Effector CD8-positive, alpha-beta T cell (primary cell): ENCODE measurements at regions not wholly inside any gene's neighbourhood (a gene's known extent, or its start where the extent isn't known, plus 50 kb on each side); places are given as distances from the start of the nearest gene placed in this dataset.
"Not testable (repeated sequence)": the region's sequence is repeated elsewhere in the genome, so short reads cannot be mapped to it uniquely, and the experiment has no call there.

ENCODE experiments used
- DNase-seq: peaks from one replicate; lab custom pipeline; 2025; lab: John Stamatoyannopoulos, UW

DNA sequence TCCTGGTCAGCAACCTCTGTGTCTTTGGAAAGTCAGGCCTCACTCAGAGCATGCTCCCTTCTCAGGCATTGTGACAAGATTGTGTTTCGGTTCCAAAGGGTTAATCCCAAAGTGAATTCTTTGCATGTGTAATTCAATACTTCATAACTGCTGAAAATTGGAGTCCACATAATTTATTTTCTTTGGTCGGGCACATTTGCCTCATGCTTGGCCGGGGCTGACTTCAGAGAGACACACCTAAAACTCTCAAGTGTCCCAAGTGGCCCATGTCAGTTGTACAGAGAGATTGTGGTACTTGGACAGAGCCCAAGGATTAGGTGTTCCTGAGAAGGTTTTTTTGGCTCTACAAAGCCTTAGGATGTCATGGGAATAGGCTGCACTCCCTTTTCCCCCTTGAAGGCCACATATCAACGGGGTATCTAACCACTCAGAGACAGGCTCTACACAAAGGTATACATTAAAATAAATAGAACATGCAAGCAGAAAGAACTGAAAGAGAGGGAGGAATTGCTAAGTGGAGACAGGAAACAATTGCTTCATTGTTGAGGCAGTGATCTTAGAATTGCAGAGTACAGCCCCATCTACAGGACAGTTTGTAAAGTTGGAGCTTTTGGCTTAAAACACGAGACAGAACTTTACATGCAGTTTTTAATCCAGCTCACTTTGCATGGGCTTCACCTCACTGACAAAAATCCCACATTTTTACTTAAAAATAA lies 1232.3 kb upstream of the ZEB2 start:
- no peak for DNase-seq

DNA sequence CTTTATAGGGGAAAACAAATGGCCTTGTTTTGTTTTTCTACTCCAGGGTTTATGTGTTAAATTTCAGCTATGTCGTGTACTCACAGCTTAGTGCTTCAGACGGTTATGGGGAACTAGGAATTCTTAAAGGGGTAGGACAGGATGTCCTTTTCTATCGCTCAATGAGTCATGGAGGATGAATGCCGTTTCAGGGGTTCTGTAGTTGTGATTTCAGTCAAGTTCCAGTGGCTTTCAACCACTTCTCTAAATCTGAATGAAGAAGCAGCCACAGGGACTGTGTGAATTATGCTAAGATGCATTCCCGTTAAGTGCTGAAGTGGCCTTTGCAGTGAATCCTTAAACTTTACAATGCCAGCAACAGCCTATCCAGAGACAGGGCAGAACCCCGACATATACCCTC lies 1231.7 kb upstream of the ZEB2 start:
- no peak for DNase-seq

DNA sequence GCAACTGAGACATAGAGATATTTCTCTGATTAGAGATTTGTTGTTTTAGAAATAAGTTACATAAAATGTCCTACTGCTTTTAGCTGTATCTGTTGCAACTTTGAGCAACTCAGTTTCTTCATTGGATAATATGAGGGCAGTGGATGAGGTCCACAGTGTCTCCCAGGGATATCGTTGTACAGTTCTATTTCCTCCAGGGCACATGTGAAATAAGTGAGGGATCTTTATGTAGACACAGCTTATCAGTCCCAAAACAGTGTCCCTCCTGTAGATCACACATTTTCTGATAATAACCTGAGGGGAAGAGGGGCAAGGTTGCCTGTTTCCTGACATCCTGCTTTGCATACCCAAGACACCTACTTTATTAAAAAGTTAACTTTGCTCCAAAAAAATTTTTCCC lies 1231.2 kb upstream of the ZEB2 start:
- no peak for DNase-seq

DNA sequence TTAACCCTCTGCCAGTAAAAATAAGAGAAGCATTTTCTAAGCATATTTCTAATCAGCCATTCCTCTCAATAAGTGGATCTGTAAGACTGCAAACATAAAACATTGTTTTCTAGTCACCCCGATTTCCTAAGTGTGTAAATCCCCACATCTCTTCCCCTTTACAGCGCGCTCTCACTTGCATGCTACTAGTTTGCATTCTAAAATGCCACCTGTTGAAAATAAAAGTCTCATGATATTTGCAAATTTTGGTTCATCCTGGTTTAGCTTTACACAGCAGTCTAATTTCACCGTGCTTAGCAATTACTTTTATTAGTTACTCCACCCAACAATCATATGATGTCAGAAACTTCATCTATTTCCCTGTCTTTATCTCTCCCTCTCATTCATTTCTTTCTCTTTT lies 1230.7 kb upstream of the ZEB2 start:
- no peak for DNase-seq

DNA sequence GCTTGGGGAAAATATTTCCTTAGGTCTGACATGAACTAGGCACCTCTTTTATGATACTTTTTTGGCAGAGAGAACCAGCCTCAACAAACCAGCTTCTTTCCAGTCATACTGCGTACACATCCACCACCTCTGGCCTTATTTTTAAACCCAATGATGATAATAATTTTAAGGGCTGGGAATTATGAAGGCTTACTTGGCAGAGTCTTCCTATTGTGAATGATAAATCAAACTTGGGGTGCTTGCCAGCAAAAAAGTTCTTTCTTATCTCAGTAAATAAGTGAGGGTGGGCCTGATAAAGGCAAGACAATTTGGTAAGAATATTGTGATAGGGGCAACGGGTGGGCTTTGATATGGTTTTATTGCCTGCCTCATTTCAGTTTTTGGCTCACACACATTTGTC lies 1230.2 kb upstream of the ZEB2 start:
- no peak for DNase-seq

DNA sequence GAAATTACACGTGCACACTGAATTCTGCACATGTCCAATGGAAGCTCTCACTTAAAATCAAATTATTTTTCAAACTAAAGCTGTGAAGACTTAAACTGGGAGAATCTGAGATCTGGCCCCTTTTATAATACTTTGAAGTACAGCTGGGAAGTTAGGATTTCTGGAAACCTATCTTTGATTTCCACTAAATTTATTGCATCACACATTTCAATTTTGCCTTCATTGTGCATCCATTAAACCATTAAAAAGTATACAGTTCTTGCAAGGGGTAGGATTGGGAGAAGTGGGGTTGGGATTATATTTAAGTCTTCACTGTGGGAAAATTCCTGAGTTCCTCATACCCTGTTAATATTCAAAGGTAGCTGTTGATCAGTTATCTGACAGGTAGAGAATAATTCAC lies 1229.6 kb upstream of the ZEB2 start:
- DNase-seq, result no peak

DNA sequence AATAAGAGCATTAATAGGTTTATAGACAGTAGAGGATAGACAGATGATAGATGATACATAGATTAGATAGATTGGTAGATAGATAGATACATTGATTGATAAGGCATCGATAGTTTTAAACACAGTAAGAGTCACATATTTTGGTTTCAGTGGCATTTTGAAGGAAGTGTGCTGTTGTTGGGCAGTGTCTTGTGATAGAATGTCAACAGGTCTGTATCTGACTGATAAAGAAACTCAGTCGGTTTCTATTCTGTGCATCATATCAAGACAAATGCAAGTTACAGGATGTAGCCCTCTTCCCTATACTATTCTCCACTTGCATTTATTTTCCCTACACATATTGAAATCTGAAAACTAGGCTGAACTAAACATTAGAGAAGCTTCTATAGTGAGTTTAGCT lies 1229.0 kb upstream of the ZEB2 start:
- no peak for DNase-seq

DNA sequence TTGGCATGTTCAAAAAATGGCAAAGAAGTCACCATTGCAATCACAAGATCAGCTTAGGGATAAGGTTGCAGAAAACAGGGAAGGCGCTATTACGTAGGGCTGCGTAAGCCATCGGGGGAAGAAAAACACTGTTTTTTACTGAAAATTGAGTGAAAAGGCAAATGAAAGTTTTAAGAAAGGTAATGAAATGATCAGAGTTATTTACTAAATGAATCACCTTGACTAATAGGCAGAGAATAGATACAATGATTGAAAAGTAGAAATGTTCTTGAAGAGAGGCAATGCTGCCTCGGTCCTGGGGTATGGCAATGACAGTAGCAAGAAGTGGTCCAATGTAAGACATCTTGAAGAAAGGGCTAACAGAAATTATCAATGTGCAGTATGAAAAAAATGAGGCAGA lies 1227.8 kb upstream of the ZEB2 start:
- no peak for DNase-seq

DNA sequence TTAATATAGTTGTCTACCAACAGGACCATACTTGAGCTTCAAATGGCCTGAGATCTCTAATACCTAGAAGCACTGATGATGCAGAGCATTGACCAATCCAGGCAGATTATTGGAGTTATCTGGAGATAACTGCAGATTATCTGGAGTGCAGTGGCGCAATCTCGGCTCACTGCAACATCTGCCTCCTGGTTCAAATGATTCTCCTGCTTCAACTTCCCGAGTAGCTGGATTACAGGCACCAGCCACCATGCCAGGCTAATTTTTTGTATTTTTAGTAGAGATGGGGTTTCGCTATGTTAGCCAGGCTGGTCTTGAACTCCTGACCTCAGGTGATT lies 1225.4 kb upstream of the ZEB2 start:
- not testable (repeated sequence) for DNase-seq

DNA sequence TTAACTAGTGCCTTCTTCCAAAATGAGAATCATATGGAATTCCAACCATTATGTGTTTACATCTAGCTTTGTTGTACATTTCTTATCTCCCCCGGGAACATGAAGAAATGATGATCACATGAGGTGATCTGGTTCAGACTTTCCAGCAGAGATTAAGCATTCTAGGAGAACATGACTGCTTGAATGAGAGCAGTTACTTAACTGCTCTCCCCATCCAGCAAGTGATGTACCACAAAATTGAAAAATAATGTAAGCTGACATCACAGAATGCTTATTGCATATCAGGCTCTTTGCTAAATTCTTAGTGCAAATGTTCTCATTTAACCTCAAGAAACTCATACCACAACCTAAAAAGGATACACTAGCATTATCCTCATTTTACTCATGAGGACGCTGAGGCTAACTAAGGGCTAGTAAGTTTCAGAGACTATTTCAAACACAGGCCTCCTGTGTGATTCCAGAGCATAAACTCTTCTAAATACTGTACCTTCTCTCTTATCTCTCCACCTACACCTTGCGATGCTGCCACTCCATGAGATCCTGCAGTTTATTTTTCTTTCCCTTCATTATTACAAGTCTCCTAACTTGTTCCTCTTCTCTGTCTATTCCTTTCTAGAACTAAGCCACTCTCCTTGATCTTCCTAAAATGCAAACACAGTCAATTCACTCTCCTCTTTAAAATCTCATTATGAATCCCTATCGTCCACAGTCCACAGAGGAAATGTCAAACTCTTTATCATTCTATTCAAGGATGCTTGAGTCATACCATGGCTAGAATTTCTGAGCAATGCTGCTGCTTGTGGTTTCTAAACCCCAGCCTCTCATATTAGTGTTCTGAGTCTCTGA lies 1224.8 kb upstream of the ZEB2 start:
- DNase-seq, result no peak

DNA sequence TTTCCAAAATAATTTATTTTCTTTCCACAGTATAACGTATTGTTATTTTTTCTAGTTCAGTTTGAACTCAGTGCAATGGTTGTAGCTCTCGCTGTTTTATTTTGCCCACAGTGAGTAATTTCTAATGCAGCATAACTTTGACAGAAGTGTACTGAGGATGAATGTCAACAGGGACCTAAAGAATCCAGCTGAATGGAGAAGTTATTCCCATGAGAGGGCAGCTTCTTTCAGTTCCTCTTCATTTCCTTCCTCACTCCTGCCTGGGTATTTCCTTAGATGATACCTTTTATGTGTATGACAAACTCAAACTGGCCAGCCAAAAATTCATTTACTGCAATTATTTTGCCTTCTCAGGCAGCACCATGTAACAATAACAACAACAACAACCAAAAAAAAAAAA lies 1223.1 kb upstream of the ZEB2 start:
- no peak for DNase-seq

DNA sequence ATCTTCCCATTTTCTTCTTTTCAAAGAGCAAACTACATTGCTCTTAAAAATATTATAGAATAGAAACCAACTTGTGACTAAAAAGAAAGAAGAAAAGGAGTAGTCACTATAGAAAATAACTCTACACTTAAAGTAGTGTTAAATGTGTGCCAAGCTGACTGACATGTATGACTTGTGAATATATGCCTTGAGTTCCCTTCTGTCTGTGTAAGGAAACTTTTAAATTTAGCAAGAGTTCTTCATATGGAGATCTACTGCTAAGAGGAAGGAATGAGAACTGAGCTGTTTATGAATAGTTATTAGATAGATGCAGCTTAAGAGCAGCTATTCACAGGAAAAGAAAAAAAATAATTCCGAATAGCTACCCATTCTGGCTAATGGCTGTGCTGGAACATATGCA lies 1221.7 kb upstream of the ZEB2 start:
- DNase-seq, result no peak

DNA sequence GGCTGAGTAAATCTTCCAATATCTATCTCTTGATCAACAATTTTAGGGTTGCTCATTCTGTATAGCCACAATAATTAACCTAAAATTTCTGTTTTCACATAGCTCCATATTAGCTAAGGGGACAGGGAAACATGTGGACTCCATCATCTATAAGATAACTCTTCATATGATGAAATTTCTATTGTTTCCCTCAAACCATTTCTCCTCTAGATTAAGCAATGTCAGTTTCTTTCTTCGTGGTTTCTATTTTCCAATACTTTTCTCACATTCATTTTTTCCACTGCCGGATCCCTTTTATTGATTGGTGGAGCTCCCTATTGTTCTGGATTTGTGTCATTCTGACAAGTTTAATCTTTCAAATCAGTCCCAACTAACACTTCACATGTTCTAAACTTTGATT lies 1221.3 kb upstream of the ZEB2 start:
- no peak for DNase-seq

DNA sequence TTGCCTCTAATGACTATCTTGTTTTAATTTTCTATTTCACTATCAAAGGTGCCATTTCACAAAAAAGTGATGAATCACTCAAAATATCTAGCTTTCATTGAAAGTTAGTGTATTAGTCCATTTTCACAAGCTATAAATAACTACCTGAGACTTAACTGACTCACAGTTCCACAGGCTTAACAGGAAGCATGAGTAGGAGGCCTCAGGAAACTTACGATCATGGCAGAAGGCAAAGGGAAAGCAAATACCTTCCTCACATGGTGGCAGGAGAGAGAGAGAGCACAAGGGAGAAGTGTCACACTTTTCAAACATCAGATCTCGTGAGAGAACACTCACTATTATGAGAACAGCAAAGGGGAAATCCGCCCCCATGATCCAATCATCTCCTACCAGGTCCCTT lies 1220.4 kb upstream of the ZEB2 start:
- no peak for DNase-seq

DNA sequence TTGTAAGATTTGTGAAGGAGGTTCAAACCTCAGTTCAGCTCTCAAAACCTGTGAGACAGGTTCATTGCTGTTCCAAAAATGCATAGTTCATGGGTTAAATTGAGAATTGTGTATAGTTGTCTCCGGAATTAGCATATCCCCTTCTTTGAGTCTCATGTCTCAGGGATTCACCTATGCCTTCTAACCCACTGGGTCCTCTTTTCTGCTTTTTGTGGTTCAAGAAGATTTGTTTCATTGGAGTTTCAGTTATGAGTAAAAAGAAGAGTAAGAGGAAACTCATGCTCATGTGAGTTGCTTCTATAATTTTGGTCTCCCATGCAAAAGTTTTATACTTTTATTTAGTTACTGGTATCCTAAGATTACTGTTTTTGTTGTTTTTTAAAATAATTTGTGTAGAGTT lies 1219.8 kb upstream of the ZEB2 start:
- no peak for DNase-seq

DNA sequence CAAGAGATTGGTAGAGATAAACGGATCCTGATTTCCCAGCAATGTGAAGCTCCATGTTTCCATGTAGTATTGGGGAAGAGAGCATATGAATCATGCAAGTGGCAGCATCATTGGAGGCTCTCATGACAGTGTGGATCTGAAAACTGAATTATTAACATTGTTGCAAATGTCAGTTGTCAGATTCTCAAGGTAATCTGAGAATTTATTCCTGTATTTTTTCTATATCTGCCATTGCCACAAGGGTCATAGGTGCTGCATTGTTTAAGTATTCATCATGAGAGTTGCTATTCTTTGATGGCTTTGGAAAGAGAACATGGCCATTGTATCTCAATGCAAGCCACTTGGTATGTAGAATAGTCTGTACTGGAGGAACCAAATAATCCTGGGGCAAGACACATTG lies 1217.0 kb upstream of the ZEB2 start:
- DNase-seq, result no peak

DNA sequence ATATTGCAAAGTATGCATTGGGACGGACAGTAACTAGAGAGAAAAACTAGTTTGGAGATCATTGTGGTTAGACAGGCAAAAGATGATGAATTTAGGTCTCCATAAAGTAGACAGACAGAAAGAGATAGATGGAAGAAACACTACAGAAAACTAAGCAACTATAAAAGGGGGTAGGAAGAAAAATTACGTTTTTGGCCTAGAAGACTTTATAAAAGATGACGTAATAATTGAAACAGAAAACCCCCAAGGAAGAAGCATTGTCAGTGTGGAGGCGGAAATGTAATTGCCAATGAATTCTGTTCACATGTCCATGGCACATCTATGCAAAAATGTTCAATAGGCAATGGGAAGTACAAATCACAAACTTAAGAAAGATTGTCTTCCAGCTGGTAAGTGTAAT lies 1211.5 kb upstream of the ZEB2 start:
- DNase-seq, result no peak

DNA sequence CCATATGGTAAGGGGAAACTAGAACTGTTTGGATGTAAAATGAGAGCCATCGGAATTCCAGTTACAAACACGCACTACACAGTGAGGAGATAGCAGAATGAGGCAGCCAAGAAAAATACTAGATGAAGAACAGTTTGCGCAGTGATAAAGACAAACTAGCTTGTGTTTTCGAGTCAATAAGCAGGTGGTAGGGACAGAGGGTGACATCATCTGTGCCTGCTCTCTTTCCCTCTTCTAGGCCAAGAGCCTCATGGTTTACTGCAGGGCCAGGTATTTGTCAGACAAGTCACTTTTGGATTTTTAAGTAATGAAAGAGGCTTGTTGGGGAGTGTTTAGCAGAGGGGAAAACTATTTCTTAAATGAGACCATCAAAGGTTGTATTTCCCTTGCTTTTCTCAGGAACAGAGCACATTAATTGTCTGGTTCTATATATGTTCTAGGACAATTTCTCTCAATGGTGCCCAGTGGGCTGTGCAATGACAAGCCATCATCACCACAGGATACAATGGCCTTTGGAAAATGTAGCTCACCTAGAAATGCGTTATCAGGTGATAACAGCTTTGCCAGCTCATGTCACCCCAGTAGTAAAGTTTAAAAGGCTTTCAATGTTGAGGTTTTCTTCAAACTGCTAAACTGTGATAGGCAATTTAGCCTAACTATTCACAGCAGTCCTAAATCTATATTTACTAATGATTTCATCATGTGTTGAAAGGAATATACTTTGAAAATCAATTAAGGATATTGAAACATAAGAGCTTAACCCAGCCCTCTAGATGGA lies 1210.3 kb upstream of the ZEB2 start:
- no peak for DNase-seq

DNA sequence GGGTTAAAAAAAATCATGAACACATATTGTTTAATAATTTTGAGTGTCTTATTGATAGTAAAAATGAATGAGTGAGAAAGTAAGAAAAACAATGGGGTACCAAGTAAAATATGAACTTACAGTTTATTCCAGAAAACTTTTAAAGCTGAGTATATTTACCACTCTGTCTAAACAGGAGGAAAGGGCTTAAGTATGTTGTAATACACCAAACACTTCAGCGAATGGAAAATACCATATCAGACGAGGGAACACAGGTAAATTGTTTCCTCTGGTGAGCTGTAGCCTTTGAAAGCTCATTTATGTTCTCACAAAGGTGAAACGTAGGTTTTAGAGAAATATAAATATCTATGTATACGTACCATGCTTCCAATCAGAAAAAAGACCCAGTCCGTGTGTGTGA lies 1209.6 kb upstream of the ZEB2 start:
- no peak for DNase-seq

DNA sequence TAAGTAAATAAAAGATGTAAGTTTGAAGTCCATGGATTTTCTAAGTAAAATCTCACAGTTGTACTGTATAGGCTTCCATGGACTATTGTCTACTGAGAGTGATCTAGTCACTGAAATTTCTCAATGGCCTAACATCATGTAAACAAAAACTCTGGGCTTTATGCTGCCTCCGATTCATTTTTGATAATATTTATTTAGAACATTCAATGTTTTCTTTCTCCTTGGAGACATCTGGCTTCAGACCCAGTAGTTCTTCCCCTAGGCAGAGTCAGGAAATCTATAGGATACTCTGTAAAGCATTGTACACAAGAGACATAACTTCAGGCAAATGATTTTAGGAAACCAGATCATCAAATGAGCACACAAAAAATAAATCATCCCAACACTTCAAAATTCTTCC lies 1208.6 kb upstream of the ZEB2 start:
- no peak for DNase-seq

DNA sequence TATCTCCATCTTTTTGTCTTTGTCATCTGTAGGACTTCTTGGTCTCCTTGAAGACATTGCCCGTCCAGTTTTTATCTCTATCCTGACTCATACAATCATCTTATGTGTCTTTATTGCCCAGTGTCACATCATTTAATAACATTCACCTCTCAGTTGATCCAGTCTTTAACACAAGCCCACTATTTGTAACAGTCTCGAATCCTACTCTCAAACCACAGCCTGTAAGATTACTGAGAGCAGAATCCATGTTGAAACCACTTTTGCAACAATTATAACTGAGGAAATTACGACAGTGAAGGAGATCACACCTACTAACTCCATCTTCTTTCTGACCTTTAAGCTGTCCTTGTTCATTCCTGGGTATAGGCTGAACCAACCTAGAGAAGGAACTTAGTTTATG lies 1206.0 kb upstream of the ZEB2 start:
- no peak for DNase-seq

DNA sequence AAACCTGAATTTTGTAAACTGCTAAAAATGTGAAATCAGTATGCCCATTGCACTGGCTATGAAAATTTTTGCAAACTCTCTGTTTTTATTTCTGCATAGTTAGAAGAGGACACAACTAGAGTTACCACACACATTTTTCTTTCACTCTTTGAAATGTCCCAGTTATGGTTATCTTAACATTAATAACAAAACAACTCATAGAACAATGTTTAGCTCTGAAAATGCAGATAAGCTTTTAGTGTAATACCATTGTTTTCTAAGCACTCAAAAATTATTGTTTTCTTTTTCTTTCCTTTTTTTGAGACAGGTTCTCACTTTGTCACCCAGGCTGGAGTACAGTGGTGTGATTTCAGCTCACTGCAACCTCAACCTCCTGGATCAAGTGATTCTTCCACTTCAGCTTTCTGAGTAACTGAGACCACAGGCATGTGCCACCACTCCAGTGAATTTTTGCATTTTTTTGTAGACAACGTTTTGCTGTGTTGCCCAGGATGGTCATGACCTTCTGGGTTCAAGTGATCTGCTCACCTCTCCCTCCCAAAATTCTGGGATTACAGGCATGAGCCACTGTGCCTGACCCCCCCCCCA lies 1204.5 kb upstream of the ZEB2 start:
- no peak for DNase-seq

DNA sequence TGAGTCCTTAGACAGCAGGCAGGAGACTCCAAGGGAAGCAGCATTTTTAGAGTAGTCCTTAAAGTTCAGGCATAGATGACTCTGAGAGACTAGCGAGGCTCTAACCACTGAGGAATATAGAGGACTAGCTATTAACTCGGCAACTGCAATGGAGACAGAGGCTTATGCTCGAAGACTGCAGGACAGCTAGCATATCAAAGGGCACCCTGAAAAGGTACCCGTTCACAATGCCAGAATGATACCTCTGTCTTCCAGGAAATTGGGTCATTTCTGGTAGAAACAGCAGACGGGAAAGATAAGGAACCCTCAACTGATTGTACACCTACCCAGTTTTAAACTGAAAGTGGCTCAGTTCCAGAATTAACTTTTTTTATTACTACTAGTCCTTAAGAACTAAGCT lies 1204.0 kb upstream of the ZEB2 start:
- DNase-seq, result no peak
